ENCODE measurements at regions not wholly inside any gene's neighbourhood (a gene's known extent, or its start where the extent isn't known, plus 50 kb on each side); places are given as distances from the start of the nearest gene placed in this dataset.
A peak's percentile ranks its signal among the peaks of the same experiment; 100 is the strongest.
"Not testable (repeated sequence)": the region's sequence is repeated elsewhere in the genome, so short reads cannot be mapped to it uniquely, and the experiment has no call there.

- no peak for DNase-seq (ENCODE audit: extremely low read depth in 1 of 11, low read depth in 9 of 11, low spot score in 4 of 11)
These were observed 806.6 kb upstream of the KIF2B start for GRCh38 chr17:53016085-53016484.

GRCh38 chr17:53012364-53012763, 810.4 kb upstream of the KIF2B start:
- DNase-seq (ENCODE audit: extremely low read depth in 1 of 11, low read depth in 9 of 11, low spot score in 4 of 11) = no peak

DNA sequence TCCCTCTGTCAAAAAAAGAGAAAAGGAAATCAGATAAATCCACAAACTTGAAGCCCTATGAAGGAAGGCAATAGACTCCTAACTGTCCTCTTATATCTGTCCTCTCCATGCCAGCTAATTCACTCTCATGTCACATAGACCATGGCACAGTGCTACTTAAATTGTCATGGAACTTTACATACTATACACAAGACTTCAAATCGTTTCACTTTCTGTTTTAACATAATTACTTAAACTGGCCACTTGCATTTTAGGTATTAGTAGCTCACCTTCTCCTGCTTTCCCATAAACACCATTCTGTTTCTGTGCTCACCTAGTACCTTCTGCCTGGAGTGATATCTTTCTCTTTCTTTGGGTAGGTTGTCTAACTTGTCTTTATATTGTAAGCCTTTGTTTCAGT, 816.7 kb upstream of the KIF2B start:
- no peak for DNase-seq (ENCODE audit: extremely low read depth in 1 of 11, low read depth in 9 of 11, low spot score in 4 of 11)

GRCh38 chr17:53004902-53005301, 817.8 kb upstream of the KIF2B start:
- DNase-seq (ENCODE audit: extremely low read depth in 1 of 11, low read depth in 9 of 11, low spot score in 4 of 11) = no peak

GRCh38 chr17:52995881-52996280, 826.8 kb upstream of the KIF2B start:
- no peak for DNase-seq (ENCODE audit: extremely low read depth in 1 of 11, low read depth in 9 of 11, low spot score in 4 of 11)

DNA sequence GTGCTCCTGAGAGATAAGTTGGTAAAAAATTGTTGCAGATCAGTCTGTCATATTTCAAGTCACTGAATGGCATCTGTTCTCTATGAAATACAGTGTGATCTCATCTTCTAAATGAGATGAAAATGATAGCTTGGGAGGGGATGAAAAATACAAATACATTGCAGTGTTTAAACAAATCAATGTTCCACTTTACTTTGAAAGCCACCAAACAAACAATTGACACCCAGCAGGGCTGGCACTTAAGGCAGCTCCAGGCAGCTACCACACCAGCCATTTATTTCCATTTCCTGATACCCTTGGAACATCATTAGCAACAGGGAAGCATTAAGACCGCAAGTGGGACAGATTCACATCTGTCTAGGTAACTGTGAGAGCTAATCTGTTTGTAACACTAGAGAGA, 827.6 kb upstream of the KIF2B start:
- no peak for DNase-seq (ENCODE audit: extremely low read depth in 1 of 11, low read depth in 9 of 11, low spot score in 4 of 11)

DNA sequence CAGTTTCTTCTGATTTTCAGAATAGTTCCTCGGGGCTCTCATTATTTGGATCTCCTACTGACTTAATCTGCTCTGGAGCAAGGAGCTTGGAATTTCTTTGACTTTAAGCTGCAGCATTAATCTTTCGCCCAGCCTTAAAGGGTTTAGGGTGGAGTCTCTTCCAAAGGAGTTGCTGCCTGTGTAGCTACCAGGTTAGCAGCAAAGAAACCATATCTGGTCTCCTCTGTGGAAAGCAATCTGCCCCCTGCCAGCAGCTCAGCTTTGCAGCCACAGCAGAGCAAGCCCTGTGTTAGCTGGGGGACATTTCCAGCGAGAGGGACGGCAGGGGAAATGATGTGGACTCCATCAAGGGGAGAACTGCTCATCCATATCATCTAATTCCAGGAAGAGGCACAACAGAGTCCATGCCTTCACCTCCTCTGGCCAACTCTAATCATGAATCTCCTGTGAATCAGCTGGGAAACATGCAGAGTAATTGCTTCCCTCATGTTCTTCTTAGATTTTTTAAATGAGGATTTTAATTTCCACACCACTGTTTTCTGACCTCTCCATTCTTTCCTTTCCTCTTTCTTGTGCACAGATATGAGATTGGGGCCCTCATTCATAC, 827.6 kb upstream of the CA10 start:
- peak in 2 of 11 donors; percentile 2 for DNase-seq (ENCODE audit: extremely low read depth in 1 of 11, low read depth in 9 of 11, low spot score in 4 of 11)

DNA sequence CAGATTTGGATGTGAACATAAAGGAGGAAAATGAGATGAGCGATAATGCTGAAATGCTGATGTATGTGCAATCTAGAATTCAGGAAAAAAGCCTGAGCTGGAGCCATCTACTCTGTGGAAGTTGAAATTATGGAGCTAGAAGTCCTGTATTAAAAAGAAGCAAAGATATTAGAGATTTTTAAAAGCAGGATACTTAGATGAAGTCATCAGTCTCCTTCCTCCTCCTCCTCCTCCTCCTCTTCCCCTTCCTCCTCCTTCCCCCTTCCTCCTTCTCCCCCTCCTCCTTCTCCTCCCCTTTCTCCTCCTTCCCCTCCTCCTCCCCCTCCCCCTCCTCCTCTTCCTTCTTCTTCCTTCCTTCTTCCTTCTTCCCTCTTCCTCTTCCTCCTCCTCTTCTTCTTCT, 823.8 kb upstream of the CA10 start:
- DNase-seq (ENCODE audit: extremely low read depth in 1 of 11, low read depth in 9 of 11, low spot score in 4 of 11) = no peak

DNA sequence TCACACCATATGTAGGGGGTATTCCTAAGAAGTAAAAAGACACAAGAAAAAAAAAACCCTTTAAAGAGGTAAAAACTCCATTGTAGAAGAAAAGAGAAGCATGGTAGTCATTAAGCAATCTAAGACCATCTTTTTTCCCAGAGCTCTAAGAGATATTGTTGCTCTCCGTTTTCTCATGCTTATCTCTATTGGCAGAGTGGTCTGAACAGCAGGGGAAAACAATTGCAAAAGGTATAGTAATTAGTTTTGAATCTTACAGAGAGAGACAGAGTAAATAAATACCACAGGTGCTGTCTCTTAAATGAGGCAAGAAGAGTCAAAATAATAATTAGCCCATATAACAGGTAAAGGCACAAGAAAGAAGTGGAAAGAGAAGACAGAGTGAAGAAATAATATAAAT, 821.4 kb upstream of the CA10 start:
- no peak for DNase-seq (ENCODE audit: extremely low read depth in 1 of 11, low read depth in 9 of 11, low spot score in 4 of 11)

DNA sequence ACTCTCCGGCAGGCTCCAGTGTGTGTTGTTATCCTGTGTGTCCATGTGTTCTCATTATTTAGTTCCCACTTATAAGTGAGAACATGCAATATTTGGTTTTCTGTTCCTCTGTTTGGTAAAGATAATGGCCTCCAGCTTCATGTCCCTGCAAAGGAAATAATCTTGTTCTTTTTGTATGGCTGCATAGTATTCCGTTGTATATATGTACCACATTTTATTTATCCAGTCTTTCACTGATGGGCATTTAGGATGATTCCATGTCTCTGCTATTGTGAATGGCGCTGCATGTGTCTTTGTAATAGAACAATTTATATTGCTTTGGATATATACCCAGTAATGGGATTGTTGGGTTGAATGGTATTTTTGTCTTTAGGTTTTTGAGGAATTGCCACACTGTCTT, 807.3 kb upstream of the CA10 start:
- no peak for DNase-seq (ENCODE audit: extremely low read depth in 1 of 11, low read depth in 9 of 11, low spot score in 4 of 11)

DNA sequence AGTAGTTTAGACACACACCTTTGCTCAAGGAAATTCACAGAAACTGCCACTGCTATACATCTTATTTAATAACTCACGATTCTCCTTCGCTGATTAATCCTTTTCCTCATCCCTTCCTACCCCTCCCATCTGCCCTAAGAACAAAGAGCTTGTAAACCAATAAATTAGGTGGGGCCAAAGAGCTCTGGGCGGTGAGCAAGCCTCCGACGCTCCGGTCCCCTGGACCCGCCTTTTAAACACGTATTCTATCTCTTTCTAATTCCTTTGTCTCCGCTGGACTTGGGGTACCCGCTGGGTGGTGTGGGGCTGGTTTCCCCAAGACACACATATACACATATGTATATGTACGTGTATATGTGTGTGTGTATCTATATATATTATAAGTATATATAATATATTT, 803.2 kb upstream of the CA10 start:
- DNase-seq (ENCODE audit: extremely low read depth in 1 of 11, low read depth in 9 of 11, low spot score in 4 of 11) = not testable (repeated sequence)

- DNase-seq (ENCODE audit: extremely low read depth in 1 of 11, low read depth in 9 of 11, low spot score in 4 of 11) = no peak
These were observed 798.9 kb upstream of the CA10 start for GRCh38 chr17:52957411-52957810.

DNA sequence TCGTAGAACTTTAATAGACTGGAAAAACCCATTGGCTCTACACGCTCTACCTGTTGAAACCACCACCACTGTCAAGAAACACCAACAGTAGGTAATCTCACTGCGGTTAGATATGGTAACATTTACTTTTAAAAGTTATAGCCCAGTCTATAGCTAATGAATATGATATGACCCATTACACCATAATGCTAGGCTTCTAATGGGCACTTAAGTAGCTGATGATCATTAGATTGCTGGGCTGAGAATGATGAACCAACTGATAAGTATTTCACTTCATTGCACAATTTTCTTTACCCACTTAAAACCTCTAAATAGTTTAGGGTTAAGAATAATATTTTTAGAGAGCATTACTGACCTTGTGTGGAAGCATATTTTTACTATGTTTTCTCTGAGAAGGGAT, 788.9 kb upstream of the CA10 start:
- no peak for DNase-seq (ENCODE audit: extremely low read depth in 1 of 11, low read depth in 9 of 11, low spot score in 4 of 11)

DNA sequence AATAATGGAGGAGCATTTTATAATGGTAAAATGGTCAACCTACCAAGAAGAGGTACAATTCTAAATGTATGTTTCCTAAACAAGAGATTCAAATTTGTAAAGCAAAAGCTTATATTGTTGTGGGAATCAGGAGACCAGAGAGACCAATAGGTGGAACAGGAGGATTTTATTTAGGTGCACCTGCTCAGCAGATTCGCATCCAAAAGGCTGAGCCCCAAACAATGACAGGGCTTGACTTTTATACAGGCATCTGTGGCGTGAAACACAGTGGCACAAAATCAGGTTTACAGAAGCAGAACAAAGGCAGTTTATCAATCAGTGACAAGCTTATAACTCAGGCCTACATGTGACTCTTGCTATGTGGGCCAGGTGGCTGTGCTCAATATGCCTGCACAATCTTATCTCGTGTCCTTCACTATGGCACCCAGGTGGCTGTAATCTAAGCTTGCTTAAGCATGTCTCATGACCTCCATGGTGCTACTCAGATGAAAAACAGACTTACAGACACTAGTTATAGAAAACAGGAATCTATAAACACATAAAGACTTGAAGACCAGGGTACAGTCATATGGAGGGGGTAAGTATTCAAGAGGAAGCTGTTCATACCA, 780.2 kb upstream of the CA10 start:
- no peak for DNase-seq (ENCODE audit: extremely low read depth in 1 of 11, low read depth in 9 of 11, low spot score in 4 of 11)

- no peak for DNase-seq (ENCODE audit: extremely low read depth in 1 of 11, low read depth in 9 of 11, low spot score in 4 of 11)
These were observed 772.1 kb upstream of the CA10 start for GRCh38 chr17:52930581-52930980.

DNA sequence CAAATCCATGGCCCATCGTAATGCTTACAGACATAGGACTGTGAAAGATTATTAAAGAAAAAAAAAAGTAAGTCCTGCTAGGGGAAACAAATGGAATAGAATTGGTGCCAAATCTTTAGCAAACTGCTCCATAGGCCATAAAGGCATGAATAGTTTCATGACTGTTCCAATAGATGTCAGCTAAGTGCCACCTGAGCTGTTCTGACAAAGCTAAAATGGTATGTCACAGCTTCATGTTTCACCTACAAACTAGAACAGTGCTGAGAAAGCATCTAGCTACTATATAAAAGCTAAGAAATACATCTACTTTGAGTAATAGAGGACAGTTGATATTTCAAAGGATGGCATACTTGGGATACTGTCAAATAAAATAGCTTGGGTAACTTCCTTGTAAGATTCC, 771.6 kb upstream of the CA10 start:
- no peak for DNase-seq (ENCODE audit: extremely low read depth in 1 of 11, low read depth in 9 of 11, low spot score in 4 of 11)

DNA sequence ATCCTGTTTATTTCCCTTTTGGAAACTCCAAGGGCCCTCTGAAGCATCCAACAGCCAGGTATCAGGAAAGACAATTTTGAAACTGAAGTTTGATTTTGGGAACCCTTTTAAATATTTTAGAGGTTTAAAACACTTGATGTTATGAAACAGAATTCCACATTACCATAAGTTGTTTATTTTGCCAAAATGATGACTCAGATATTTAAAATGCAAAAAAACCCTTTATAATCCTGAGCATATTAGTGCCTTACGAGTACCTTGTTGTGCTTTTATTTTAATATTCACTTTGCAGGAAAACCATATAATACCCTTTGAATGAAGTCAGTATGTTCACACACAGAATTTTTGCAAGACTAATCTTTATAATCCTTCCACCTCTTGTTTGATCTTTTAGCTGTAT, 765.1 kb upstream of the CA10 start:
- no peak for DNase-seq (ENCODE audit: extremely low read depth in 1 of 11, low read depth in 9 of 11, low spot score in 4 of 11)

- no peak for DNase-seq (ENCODE audit: extremely low read depth in 1 of 11, low read depth in 9 of 11, low spot score in 4 of 11)
These were observed 740.7 kb upstream of the CA10 start for GRCh38 chr17:52899235-52899634.

- no peak for DNase-seq (ENCODE audit: extremely low read depth in 1 of 11, low read depth in 9 of 11, low spot score in 4 of 11)
These were observed 736.8 kb upstream of the CA10 start for GRCh38 chr17:52895272-52895671.

GRCh38 chr17:52892334-52892733, 733.8 kb upstream of the CA10 start:
- no peak for DNase-seq (ENCODE audit: extremely low read depth in 1 of 11, low read depth in 9 of 11, low spot score in 4 of 11)

GRCh38 chr17:52885882-52886281, 727.4 kb upstream of the CA10 start:
- no peak for DNase-seq (ENCODE audit: extremely low read depth in 1 of 11, low read depth in 9 of 11, low spot score in 4 of 11)

All from renal cortex interstitium (tissue), 11 donors.